ENCODE measurements at regions not wholly inside any gene's neighbourhood (a gene's known extent, or its start where the extent isn't known, plus 50 kb on each side); places are given as distances from the start of the nearest gene placed in this dataset.

GRCh38 chr18:71831039-71831438, 713.1 kb downstream of the CBLN2 start:
- Histone ChIP-seq H2AFZ (no peak overlapping the region), H3K27ac (no peak overlapping the region), H3K27me3 (no peaks in the 10 kb centered on the region), H3K79me2 (no peaks in the 10 kb centered on the region), H3K4me1 (ENCODE audit: insufficient read depth) (no peaks in the 10 kb centered on the region), H3K4me2 (no peak overlapping the region), H3K4me3 (no peak overlapping the region), H3K9me2 (replicated peaks; ENCODE audit: insufficient read depth) (no peaks in the 10 kb centered on the region), H3K9me3 (ENCODE audit: low read depth) (no peaks in the 10 kb centered on the region), H3K36me3 (replicated peaks; ENCODE audit: insufficient read depth, low read depth) (no peaks in the 10 kb centered on the region), H4K20me1 (ENCODE audit: insufficient read depth, poor library complexity, severe bottlenecking) (no peaks in the 10 kb centered on the region)
- DNase-seq (ENCODE audit: low spot score): no peak
- TF ChIP-seq EZH2phosphoT487 (IDR thresholded peaks at IDR 0.05; ENCODE audit: low read depth, severe bottlenecking, unreplicated experiment) (no peak), EZH2 (IDR thresholded peaks at IDR 0.05; ENCODE audit: borderline replicate concordance) (no peak)

GRCh38 chr18:71827301-71827700, 716.8 kb downstream of the CBLN2 start:
- H3K27me3 ChIP-seq: no peaks in the 10 kb centered on the region
- DNase-seq (ENCODE audit: low spot score): no peak
- no peaks in the 10 kb centered on the region for H3K79me2 ChIP-seq
- no peaks in the 10 kb centered on the region for H3K9me3 ChIP-seq (ENCODE audit: low read depth)
- WGBS (ENCODE audit: low lambda C conversion rate, missing lambda C conversion rate): 82% methylated on average over 3 of the region's 3 CpGs
- no peak overlapping the region for H3K27ac ChIP-seq
- H4K20me1 ChIP-seq (ENCODE audit: insufficient read depth, poor library complexity, severe bottlenecking): no peaks in the 10 kb centered on the region
- H3K9me2 ChIP-seq (replicated peaks; ENCODE audit: insufficient read depth): no peaks in the 10 kb centered on the region
- H3K4me2 ChIP-seq: no peak overlapping the region
- no peaks in the 10 kb centered on the region for H3K4me1 ChIP-seq (ENCODE audit: insufficient read depth)
- H3K4me3 ChIP-seq: no peak overlapping the region
- TF ChIP-seq EZH2phosphoT487 (IDR thresholded peaks at IDR 0.05; ENCODE audit: low read depth, severe bottlenecking, unreplicated experiment) (no peak), EZH2 (IDR thresholded peaks at IDR 0.05; ENCODE audit: borderline replicate concordance) (no peak), CTCF (IDR thresholded peaks at IDR 0.05; ENCODE audit: poor library complexity) (no peak)
- H2AFZ ChIP-seq: no peak overlapping the region
- no peaks in the 10 kb centered on the region for H3K36me3 ChIP-seq (replicated peaks; ENCODE audit: insufficient read depth, low read depth)

- no peak for DNase-seq (ENCODE audit: low spot score)
- no peak for TF ChIP-seq CTCF (IDR thresholded peaks at IDR 0.05; ENCODE audit: poor library complexity)
- no peak for TF ChIP-seq EZH2 (IDR thresholded peaks at IDR 0.05; ENCODE audit: borderline replicate concordance)
- no peak for TF ChIP-seq EZH2phosphoT487 (IDR thresholded peaks at IDR 0.05; ENCODE audit: low read depth, severe bottlenecking, unreplicated experiment)
- no peaks in the 10 kb centered on the region for H3K36me3 ChIP-seq (replicated peaks; ENCODE audit: insufficient read depth, low read depth)
- H3K9me3 ChIP-seq (ENCODE audit: low read depth): no peaks in the 10 kb centered on the region
- H3K27ac ChIP-seq: no peak overlapping the region
- no peak overlapping the region for H3K4me3 ChIP-seq
- H2AFZ ChIP-seq: no peak overlapping the region
- H3K4me2 ChIP-seq: no peak overlapping the region
- no peaks in the 10 kb centered on the region for H4K20me1 ChIP-seq (ENCODE audit: insufficient read depth, poor library complexity, severe bottlenecking)
- 65% methylated on average over 2 of the region's 2 CpGs for WGBS (ENCODE audit: low lambda C conversion rate, missing lambda C conversion rate)
- H3K9me2 ChIP-seq (replicated peaks; ENCODE audit: insufficient read depth): no peaks in the 10 kb centered on the region
- no peaks in the 10 kb centered on the region for H3K4me1 ChIP-seq (ENCODE audit: insufficient read depth)
- no peaks in the 10 kb centered on the region for H3K27me3 ChIP-seq
- no peaks in the 10 kb centered on the region for H3K79me2 ChIP-seq
These were observed 728.8 kb downstream of the CBLN2 start for GRCh38 chr18:71815305-71815704.

- no peaks in the 10 kb centered on the region for H3K9me3 ChIP-seq (ENCODE audit: low read depth)
- WGBS (ENCODE audit: low lambda C conversion rate, missing lambda C conversion rate): 50% methylated on average over 3 of the region's 3 CpGs
- no peaks in the 10 kb centered on the region for H3K27me3 ChIP-seq
- H3K27ac ChIP-seq: no peak overlapping the region
- H4K20me1 ChIP-seq (ENCODE audit: insufficient read depth, poor library complexity, severe bottlenecking): no peaks in the 10 kb centered on the region
- peak overlapping the region; percentile 49 for H3K4me2 ChIP-seq
- no peaks in the 10 kb centered on the region for H3K79me2 ChIP-seq
- no peaks in the 10 kb centered on the region for H3K9me2 ChIP-seq (replicated peaks; ENCODE audit: insufficient read depth)
- no peak overlapping the region for H2AFZ ChIP-seq
- DNase-seq (ENCODE audit: low spot score): no peak
- TF ChIP-seq CTCF (IDR thresholded peaks at IDR 0.05; ENCODE audit: poor library complexity) (no peak), EZH2 (IDR thresholded peaks at IDR 0.05; ENCODE audit: borderline replicate concordance) (no peak)
- H3K4me3 ChIP-seq: no peak overlapping the region
- peaks cover 9% of the 10 kb centered on the region for H3K4me1 ChIP-seq (ENCODE audit: insufficient read depth)
- no peaks in the 10 kb centered on the region for H3K36me3 ChIP-seq (replicated peaks; ENCODE audit: insufficient read depth, low read depth)
These were observed 734.4 kb downstream of the CBLN2 start for GRCh38 chr18:71809711-71810110.
